ENCODE measurements at regions not wholly inside any gene's neighbourhood (a gene's known extent, or its start where the extent isn't known, plus 50 kb on each side); places are given as distances from the start of the nearest gene placed in this dataset.

DNA sequence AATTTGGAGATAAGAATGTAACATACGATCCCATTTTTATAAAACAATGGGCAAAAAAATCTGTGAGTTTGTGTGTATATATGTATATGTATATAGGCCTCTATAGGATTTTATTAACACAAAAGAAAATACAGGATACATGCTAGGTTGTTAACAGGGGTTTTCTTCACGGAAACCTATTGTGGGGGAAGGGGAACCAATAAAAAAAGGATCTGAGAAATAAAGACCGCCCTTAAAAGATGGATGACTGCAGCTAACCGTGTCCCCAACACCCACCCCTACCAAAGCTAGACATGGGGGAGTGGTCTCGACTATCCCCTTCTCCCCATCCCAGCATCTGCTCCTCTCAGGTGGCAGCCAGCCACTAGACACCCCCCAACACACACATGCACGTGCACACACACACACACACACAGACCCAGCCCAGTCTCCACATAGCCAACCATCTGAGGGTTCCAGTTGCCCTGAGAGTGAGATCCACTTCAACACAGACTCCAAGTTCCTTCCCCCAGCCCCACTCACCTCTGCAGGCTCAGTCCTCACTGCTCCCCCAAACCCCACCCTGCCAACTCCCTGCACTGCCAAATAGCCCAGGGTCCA lies 132.9 kb downstream of the TPRA1 start:
- TF ChIP-seq, protein P1, sequence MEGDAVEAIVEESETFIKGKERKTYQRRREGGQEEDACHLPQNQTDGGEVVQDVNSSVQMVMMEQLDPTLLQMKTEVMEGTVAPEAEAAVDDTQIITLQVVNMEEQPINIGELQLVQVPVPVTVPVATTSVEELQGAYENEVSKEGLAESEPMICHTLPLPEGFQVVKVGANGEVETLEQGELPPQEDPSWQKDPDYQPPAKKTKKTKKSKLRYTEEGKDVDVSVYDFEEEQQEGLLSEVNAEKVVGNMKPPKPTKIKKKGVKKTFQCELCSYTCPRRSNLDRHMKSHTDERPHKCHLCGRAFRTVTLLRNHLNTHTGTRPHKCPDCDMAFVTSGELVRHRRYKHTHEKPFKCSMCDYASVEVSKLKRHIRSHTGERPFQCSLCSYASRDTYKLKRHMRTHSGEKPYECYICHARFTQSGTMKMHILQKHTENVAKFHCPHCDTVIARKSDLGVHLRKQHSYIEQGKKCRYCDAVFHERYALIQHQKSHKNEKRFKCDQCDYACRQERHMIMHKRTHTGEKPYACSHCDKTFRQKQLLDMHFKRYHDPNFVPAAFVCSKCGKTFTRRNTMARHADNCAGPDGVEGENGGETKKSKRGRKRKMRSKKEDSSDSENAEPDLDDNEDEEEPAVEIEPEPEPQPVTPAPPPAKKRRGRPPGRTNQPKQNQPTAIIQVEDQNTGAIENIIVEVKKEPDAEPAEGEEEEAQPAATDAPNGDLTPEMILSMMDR (IDR thresholded peaks at IDR 0.05; ENCODE audit: low read depth, low read length) = no peak
- TF ChIP-seq EZH2phosphoT487 (IDR thresholded peaks at IDR 0.05; ENCODE audit: low read depth) = no peak
